Hindlimb muscle (tissue), 1 donor: ENCODE measurements at regions not wholly inside any gene's neighbourhood (a gene's known extent, or its start where the extent isn't known, plus 50 kb on each side); places are given as distances from the start of the nearest gene placed in this dataset.
"Not testable (repeated sequence)": the region's sequence is repeated elsewhere in the genome, so short reads cannot be mapped to it uniquely, and the experiment has no call there.

Experiments used
- DNase-seq: peaks from one replicate; pipeline ENCODE4 v3.0.0-alpha.2; 2013

- not testable (repeated sequence) for DNase-seq
These were observed 135.7 kb downstream of the TMEM121 start for GRCh38 chr14:105662043-105662442.

GRCh38 chr14:105662592-105662991 lies 136.2 kb downstream of the TMEM121 start:
- DNase-seq = not testable (repeated sequence)

DNA sequence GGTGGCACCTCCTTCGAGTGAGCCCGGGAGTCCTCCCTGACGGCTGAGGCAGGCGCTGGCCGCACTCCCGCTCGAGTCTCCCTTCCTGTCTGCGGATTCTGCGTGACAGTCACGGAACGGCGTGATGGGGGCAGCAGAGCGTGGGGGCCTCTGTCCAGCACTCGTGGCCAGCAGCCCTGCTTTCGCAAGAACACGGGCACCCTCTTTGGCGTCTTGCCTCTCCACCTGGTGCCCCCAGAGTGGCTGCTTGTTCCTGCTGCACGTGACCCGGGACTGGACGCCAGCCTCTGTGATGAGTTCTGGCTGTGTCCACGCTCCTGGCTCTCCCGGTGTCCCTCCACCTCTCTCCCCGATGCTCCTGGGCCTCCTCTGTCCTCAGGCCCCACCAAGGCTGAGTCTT lies 136.9 kb downstream of the TMEM121 start:
- not testable (repeated sequence) for DNase-seq

DNA sequence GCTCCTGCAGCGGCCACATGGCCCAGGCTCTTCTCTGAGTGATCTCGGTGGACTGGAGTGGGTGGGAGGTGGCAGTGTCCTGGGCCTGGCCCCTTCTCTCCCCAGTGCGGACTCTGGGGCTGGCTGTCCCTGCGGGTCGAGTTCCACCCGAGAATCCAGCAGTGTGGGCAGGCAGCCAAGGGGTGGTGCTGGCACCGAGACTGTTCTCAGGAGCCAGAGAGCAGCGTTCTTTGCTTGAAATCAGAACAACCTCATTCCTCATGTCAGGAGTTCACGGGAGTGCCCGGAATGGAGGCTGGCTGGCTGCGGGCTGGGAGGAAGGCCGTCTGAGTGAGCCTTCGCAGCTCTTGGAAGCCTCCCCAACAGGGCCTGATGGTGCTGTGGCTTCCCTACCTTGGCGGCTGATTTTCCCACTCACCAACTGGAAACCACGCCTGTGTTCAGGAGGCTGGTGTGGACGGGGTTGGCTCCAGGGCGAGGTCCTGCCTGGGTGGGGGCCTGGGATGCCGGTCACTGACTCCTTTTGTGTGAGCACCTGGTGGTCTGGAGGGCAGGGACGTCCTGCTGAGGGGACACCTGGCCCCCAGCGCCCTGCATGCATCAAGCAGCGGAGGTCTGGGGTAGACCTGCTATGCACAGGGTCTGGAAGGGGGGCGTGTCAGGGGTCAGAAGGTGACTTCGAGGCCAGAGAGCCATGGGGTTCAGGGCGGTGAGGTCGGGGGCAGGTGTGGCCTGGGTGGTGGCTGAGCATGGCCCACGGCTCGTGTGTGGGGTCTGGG lies 137.6 kb downstream of the TMEM121 start:
- not testable (repeated sequence) for DNase-seq

- DNase-seq = no peak
These were observed 138.3 kb downstream of the TMEM121 start for GRCh38 chr14:105664691-105665090.

DNA sequence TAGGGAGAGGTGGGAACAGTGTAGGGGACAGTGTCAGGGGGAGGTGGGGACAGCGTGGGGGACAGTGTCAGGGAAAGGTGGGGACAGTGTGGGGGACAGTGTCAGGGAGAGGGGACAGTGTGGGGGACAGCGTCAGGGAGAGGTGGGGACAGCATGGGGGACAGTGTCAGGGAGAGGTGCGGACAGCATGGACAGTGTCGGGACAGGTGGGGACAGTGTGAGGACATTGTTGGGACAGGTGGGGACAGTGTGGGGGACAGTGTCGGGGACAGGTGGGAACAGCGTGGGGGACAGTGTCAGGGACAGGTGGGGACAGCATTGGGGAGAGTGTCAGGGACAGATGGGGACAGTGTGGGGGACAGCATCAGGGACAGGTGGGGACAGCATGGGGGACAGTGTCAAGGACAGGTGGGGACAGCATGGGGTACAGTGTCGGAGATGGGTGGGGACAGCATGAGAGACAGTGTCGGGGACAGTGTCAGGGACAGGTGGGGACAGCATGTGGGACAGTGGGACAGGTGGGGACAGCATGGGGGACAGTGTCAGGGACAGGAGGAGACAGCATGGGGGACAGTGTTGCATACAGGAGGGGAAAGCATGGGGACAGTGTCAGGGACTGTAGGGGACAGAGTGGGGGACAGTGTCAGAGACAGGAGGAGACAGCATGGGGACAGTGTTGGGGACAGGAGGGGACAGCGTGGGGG lies 139.0 kb downstream of the TMEM121 start:
- DNase-seq = no peak

GRCh38 chr14:105665951-105666277 lies 139.5 kb downstream of the TMEM121 start:
- DNase-seq = no peak

GRCh38 chr14:105666420-105666819 lies 140.0 kb downstream of the TMEM121 start:
- no peak for DNase-seq

- DNase-seq = not testable (repeated sequence)
These were observed 140.7 kb downstream of the TMEM121 start for GRCh38 chr14:105666991-105667662.

GRCh38 chr14:105667663-105668020 lies 141.3 kb downstream of the TMEM121 start:
- not testable (repeated sequence) for DNase-seq

- not testable (repeated sequence) for DNase-seq
These were observed 141.6 kb downstream of the TMEM121 start for GRCh38 chr14:105668021-105668420.

DNA sequence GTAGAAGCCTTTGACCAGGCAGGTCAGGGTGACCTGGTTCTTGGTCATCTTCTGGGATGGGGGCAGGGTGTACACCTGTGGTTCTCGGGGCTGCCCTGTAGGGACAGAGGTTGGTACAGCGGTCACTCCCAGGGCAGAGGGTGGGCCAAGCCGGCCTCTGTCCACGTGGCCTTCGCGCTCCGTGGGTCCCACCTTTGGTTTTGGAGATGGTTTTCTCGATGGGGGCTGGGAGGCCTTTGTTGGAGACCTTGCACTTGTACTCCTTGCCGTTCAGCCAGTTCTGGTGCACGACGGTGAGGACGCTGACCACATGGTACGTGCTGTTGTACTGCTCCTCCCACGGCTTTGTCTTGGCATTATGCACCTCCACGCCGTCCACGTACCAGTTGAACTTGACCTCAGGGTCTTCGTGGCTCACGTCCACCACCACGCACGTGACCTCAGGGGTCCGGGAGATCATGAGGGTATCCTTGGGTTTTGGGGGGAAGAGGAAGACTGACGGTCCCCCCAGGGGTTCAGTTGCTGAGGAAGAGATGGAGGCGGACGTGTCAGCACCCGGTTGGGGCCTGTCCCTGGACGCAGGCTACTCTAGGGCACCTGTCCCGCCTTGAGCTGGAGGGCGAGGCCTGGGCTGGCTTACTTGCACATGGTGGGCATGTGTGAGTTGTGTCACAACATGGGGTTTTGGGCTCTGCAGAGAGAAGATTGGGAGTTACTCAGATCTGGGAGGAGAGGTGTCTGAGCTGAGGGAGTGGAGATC lies 142.3 kb downstream of the TMEM121 start:
- DNase-seq = not testable (repeated sequence)

GRCh38 chr14:105669231-105669610 lies 142.8 kb downstream of the TMEM121 start:
- DNase-seq = not testable (repeated sequence)

GRCh38 chr14:105669646-105670045 lies 143.3 kb downstream of the TMEM121 start:
- not testable (repeated sequence) for DNase-seq

DNA sequence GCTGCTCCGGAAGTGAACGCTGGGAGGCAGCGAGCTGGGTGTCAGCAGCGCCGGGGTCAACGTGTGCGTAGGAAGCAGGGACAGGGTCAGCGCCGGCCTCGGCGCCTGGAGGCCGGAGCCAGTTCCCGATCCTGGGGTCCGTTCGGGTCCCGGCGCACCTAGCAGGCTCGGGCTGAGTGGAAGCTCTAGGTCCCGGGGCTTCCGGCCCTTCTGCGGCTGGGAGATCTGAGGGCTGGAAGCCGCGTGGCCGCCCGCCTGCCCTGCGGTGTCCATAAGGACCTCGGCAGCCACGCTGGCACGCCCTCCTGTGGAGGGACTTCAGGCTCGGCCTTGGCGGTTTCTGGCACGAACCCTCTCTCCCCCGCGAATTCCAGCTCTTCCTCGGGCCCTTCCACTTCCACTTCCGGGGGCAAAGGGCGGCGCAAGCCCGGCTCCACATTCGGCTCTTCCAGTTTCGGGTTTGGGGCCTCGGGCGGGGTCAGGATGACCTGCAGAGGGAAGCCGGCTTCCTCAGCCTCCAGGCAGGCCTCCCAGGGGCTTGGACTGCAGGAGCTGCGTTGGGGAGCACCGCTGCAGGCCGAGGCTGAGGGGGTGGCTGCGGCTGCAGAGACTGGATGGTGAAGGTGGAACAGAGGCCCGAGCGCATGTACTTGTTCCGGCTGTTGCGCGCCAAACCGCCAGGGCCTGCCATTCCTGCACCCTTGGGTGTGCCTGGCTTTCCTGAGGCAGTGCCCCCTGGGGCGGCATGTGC lies 146.2 kb downstream of the TMEM121 start:
- not testable (repeated sequence) for DNase-seq

DNA sequence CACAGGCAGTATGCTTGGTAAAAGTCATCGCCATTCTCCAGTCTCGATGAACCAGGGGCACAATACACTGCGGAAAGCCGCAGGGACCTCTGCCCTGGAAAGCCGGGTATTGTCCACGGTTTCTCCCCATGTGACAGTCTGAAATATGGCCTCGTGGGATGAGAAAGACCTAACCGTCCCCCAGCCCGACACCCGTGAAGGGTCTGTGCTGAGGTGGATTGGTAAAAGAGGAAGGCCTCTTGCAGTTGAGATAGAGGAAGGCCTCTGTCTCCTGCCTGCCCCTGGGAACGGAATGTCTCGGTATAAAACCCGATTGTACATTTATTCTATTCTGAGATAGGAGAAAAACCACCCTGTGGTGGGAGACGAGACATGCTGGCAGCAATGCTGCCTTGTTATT lies 149.1 kb downstream of the TMEM121 start:
- DNase-seq = not testable (repeated sequence)

DNA sequence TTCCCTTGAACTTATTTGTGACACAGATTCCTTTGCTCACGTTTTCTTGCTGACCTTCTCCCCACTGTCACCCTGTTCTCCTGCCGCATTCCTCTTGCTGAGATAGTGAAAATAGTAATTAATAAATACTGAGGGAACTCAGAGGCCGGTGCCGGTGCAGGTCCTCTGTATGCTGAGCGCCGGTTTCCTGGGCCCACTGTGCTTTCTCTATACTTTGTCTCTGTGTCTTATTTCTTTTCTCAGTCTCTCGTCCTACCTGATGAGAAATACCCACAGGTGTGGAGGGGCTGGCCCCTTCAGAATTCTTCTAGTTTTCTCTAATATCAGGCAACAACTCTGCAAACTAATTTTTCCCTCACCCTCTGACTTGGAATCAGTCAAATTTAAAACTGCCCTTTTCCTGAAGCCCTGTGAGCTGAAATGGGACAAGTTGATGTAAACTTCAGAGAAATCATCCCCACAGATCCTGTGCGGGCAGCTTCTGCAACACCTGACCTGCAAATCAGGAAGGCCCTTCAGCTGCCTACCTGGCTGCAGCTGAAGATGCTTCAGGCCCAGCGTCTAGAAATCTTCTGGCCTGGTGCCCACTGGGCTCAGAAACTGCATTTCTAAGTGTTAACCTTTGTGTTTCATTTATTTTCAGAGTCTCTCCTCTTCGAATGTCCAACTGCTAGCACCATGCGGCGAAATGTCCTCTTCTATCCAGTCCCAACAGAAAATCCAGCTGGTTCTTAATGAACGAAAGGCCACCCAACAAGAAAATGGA lies 149.7 kb downstream of the TMEM121 start:
- DNase-seq = not testable (repeated sequence)

GRCh38 chr14:105678057-105678456 lies 151.7 kb downstream of the TMEM121 start:
- DNase-seq = not testable (repeated sequence)

- not testable (repeated sequence) for DNase-seq
These were observed 152.9 kb downstream of the TMEM121 start for GRCh38 chr14:105678996-105679958.
